ENCODE measurements at regions not wholly inside any gene's neighbourhood (a gene's known extent, or its start where the extent isn't known, plus 50 kb on each side); places are given as distances from the start of the nearest gene placed in this dataset.

DNA sequence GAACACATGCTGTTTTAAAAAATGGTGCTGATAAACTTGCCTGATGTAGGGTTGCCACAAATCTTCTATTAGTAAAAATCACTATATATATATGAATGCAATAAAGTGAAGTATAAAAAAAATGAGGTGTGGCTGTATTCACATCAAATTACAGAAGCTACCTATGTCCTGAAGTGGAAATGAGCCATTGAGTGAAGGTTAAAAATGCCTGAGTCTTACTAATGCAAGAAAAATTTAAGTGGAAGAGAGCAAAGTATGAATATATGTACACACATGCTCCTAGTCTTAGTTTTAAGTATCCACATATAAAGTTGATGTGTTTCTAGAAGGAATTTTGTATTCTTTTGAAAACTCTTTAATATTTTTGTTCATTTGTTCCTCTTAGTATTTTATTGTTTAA lies 808.3 kb upstream of the MAN1A1 start:
- no peak overlapping the region for H2AFZ ChIP-seq (replicated peaks; ENCODE audit: low read length, poor library complexity)
- no peak for DNase-seq

More for the DNA sequence above, 808.3 kb upstream of the MAN1A1 start:
- H3K18ac ChIP-seq (ENCODE audit: low read depth, low read length) = no peak overlapping the region
- no peak overlapping the region for H3K14ac ChIP-seq (replicated peaks; ENCODE audit: low read depth, low read length)
- H3K4me3 ChIP-seq (ENCODE audit: insufficient read depth, low read depth, low read length) = no peak overlapping the region
- no peaks in the 10 kb centered on the region for H3K27me3 ChIP-seq (ENCODE audit: control insufficient read depth, insufficient read depth, low read length)
- no TSS peak for BruUV-seq (replicated peaks)
- dilution Hi-C loops (cut with HindIII; ENCODE audit: low sequenced_read_pairs, unreplicated experiment) = no loop called here
- no peak overlapping the region for H2BK20ac ChIP-seq (ENCODE audit: low read depth, low read length)
- in situ Hi-C loops (cut with MboI; ENCODE audit: low sequenced_read_pairs) = no loop called here
- no peak overlapping the region for H2BK15ac ChIP-seq (ENCODE audit: low read depth, low read length)
- no peaks in the 10 kb centered on the region for H3K4me1 ChIP-seq (ENCODE audit: control insufficient read depth, insufficient read depth, low read length)
- H2AK9ac ChIP-seq (replicated peaks; ENCODE audit: low read depth, low read length, poor library complexity) = no peak overlapping the region
- no peak overlapping the region for H4K8ac ChIP-seq (ENCODE audit: low read depth in 2 of 2, low read length in 2 of 2)
- no peak overlapping the region for H2BK120ac ChIP-seq (ENCODE audit: low read depth, low read length)
- H4K5ac ChIP-seq (ENCODE audit: low read depth, low read length) = no peak overlapping the region
- CTCF ChIA-PET = no interaction called here
- no peak overlapping the region for H3K9ac ChIP-seq (ENCODE audit: low read depth, low read length)
- no peak overlapping the region for H3K23ac ChIP-seq (ENCODE audit: low read depth, low read length)
- no peaks in the 10 kb centered on the region for H3K9me3 ChIP-seq (ENCODE audit: control insufficient read depth, insufficient read depth, low read length)
- no peaks in the 10 kb centered on the region for H4K20me1 ChIP-seq (ENCODE audit: insufficient read depth, low read length)
- no peak overlapping the region for H3K56ac ChIP-seq (ENCODE audit: extremely low read depth, insufficient read depth, low read length)
- no peak overlapping the region for H3K27ac ChIP-seq (ENCODE audit: insufficient read depth, low read length)
- no peaks in the 10 kb centered on the region for H3K36me3 ChIP-seq (ENCODE audit: control insufficient read depth, insufficient read depth, low read length)
- H4K91ac ChIP-seq (ENCODE audit: insufficient read depth, low read depth, low read length) = no peak overlapping the region
- TF ChIP-seq MXI1 (IDR thresholded peaks at IDR 0.05; ENCODE audit: borderline replicate concordance, low read depth, low read length) (no peak), MAFK (IDR thresholded peaks at IDR 0.05; ENCODE audit: low read depth, low read length) (no peak), CHD1 (IDR thresholded peaks at IDR 0.05; ENCODE audit: low read depth, low read length) (no peak), POLR2A (IDR thresholded peaks at IDR 0.05; ENCODE audit: low read depth, low read length) (no peak), CEBPB (IDR thresholded peaks at IDR 0.05; ENCODE audit: low read depth, low read length) (no peak), RAD21 (IDR thresholded peaks at IDR 0.05; ENCODE audit: low read length) (no peak), BHLHE40 (IDR thresholded peaks at IDR 0.05; ENCODE audit: low read depth, low read length) (no peak), RFX5 (IDR thresholded peaks at IDR 0.05; ENCODE audit: low read depth, low read length) (no peak), MAZ (IDR thresholded peaks at IDR 0.05; ENCODE audit: borderline replicate concordance, low read depth, low read length) (no peak), FOS (IDR thresholded peaks at IDR 0.05; ENCODE audit: low read depth, low read length) (no peak), RCOR1 (IDR thresholded peaks at IDR 0.05; ENCODE audit: insufficient replicate concordance, low read length) (no peak), SMC3 (IDR thresholded peaks at IDR 0.05; ENCODE audit: low read depth, low read length) (no peak), NFE2L2 (IDR thresholded peaks at IDR 0.05; ENCODE audit: low read depth, low read length) (no peak)
- TF ChIP-seq, protein P1, sequence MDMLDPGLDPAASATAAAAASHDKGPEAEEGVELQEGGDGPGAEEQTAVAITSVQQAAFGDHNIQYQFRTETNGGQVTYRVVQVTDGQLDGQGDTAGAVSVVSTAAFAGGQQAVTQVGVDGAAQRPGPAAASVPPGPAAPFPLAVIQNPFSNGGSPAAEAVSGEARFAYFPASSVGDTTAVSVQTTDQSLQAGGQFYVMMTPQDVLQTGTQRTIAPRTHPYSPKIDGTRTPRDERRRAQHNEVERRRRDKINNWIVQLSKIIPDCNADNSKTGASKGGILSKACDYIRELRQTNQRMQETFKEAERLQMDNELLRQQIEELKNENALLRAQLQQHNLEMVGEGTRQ (IDR thresholded peaks at IDR 0.05; ENCODE audit: low read depth, low read length) = no peak
- TF ChIP-seq, protein P2, sequence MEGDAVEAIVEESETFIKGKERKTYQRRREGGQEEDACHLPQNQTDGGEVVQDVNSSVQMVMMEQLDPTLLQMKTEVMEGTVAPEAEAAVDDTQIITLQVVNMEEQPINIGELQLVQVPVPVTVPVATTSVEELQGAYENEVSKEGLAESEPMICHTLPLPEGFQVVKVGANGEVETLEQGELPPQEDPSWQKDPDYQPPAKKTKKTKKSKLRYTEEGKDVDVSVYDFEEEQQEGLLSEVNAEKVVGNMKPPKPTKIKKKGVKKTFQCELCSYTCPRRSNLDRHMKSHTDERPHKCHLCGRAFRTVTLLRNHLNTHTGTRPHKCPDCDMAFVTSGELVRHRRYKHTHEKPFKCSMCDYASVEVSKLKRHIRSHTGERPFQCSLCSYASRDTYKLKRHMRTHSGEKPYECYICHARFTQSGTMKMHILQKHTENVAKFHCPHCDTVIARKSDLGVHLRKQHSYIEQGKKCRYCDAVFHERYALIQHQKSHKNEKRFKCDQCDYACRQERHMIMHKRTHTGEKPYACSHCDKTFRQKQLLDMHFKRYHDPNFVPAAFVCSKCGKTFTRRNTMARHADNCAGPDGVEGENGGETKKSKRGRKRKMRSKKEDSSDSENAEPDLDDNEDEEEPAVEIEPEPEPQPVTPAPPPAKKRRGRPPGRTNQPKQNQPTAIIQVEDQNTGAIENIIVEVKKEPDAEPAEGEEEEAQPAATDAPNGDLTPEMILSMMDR (conservative IDR thresholded peaks at IDR 0.05; ENCODE audit: low read depth, low read length) = no peak
- TF ChIP-seq, protein P3, sequence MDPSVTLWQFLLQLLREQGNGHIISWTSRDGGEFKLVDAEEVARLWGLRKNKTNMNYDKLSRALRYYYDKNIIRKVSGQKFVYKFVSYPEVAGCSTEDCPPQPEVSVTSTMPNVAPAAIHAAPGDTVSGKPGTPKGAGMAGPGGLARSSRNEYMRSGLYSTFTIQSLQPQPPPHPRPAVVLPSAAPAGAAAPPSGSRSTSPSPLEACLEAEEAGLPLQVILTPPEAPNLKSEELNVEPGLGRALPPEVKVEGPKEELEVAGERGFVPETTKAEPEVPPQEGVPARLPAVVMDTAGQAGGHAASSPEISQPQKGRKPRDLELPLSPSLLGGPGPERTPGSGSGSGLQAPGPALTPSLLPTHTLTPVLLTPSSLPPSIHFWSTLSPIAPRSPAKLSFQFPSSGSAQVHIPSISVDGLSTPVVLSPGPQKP (IDR thresholded peaks at IDR 0.05; ENCODE audit: borderline replicate concordance, low read depth, low read length) = no peak
- no peak overlapping the region for H3K4me2 ChIP-seq (ENCODE audit: low read depth, low read length)
- H3K79me1 ChIP-seq (ENCODE audit: low read depth in 1 of 2, low read length in 2 of 2) = no peaks in the 10 kb centered on the region
- POLR2A ChIA-PET (ENCODE audit: unreplicated experiment) = no interaction called here
- no peak overlapping the region for H2AK5ac ChIP-seq (ENCODE audit: low read depth, low read length)
- H3K4ac ChIP-seq (ENCODE audit: low read depth, low read length) = no peak overlapping the region
- intact Hi-C loops (cut with micrococcal nuclease) = no loop called here
- ATAC-seq (ENCODE audit: low read depth) = no peak
- no peak overlapping the region for H2BK5ac ChIP-seq (ENCODE audit: low read depth, low read length, poor library complexity, severe bottlenecking)
- H3K9me1 ChIP-seq (ENCODE audit: insufficient read depth, low read length) = no peaks in the 10 kb centered on the region

Measured in IMR-90 (cell line).